ENCODE measurements at regions not wholly inside any gene's neighbourhood (a gene's known extent, or its start where the extent isn't known, plus 50 kb on each side); places are given as distances from the start of the nearest gene placed in this dataset.
"Not testable (repeated sequence)": the region's sequence is repeated elsewhere in the genome, so short reads cannot be mapped to it uniquely, and the experiment has no call there.

- DNase-seq, result no peak
Observed at GRCh38 chr9:80690349-80690939, 998.9 kb downstream of the TLE1 start.

- no peak for DNase-seq
Observed at GRCh38 chr9:80679916-80680315, 1009.4 kb downstream of the TLE1 start.

GRCh38 chr9:80678906-80679305 lies 1010.4 kb downstream of the TLE1 start:
- DNase-seq, result no peak

GRCh38 chr9:80673496-80673895 lies 1015.9 kb downstream of the TLE1 start:
- no peak for DNase-seq

GRCh38 chr9:80665479-80665878 lies 1023.9 kb downstream of the TLE1 start:
- no peak for DNase-seq

GRCh38 chr9:80664327-80665210 lies 1024.8 kb downstream of the TLE1 start:
- peak; percentile 0 for DNase-seq

- DNase-seq, result not testable (repeated sequence)
Observed at GRCh38 chr9:80659751-80660150, 1029.6 kb downstream of the TLE1 start.

GRCh38 chr9:80651044-80651443 lies 1038.3 kb downstream of the TLE1 start:
- DNase-seq, result no peak

GRCh38 chr9:80649496-80649895 lies 1039.9 kb downstream of the TLE1 start:
- no peak for DNase-seq

GRCh38 chr9:80649001-80649420 lies 1040.3 kb downstream of the TLE1 start:
- no peak for DNase-seq

- no peak for DNase-seq
Observed at GRCh38 chr9:80648336-80648735, 1041.0 kb downstream of the TLE1 start.

- no peak for DNase-seq
Observed at GRCh38 chr9:80646211-80646610, 1043.1 kb downstream of the TLE1 start.

- DNase-seq, result no peak
Observed at GRCh38 chr9:80644044-80644443, 1045.3 kb downstream of the TLE1 start.

- no peak for DNase-seq
Observed at GRCh38 chr9:80635065-80635464, 1054.3 kb downstream of the TLE1 start.

- DNase-seq, result no peak
Observed at GRCh38 chr9:80632041-80632440, 1057.3 kb downstream of the TLE1 start.

- no peak for DNase-seq
Observed at GRCh38 chr9:80622508-80622907, 1050.7 kb downstream of the TLE4 start.

- no peak for DNase-seq
Observed at GRCh38 chr9:80619356-80619755, 1047.6 kb downstream of the TLE4 start.

- no peak for DNase-seq
Observed at GRCh38 chr9:80615964-80616363, 1044.2 kb downstream of the TLE4 start.

GRCh38 chr9:80605793-80606192 lies 1034.0 kb downstream of the TLE4 start:
- no peak for DNase-seq

- DNase-seq, result peak in 1 of 2 experiments; percentile 1
Observed at GRCh38 chr9:80605129-80605528, 1033.4 kb downstream of the TLE4 start.

- no peak for DNase-seq
Observed at GRCh38 chr9:80602291-80602690, 1030.5 kb downstream of the TLE4 start.

- DNase-seq, result no peak
Observed at GRCh38 chr9:80596579-80596978, 1024.8 kb downstream of the TLE4 start.

GRCh38 chr9:80595192-80595591 lies 1023.4 kb downstream of the TLE4 start:
- DNase-seq, result no peak

GRCh38 chr9:80592413-80592812 lies 1020.6 kb downstream of the TLE4 start:
- no peak for DNase-seq

Measured in AML-193 (cell line).